Parathyroid adenoma (tissue), 2 donors: ENCODE measurements at regions not wholly inside any gene's neighbourhood (a gene's known extent, or its start where the extent isn't known, plus 50 kb on each side); places are given as distances from the start of the nearest gene placed in this dataset.

Experiments
- H2AFZ ChIP-seq: fragments of 300-600 bp; sonication (generic); one replicate; pipeline ENCODE4 v1.7.0; 2017; ENCODE audit warnings: antibody characterized with exemption, mild to moderate bottlenecking
- H3K27ac ChIP-seq: fragments of 300-600 bp; sonication (generic); one replicate; pipeline ENCODE4 v1.7.0; 2017
- H3K27me3 ChIP-seq: fragments of 300-600 bp; sonication (generic); one replicate; pipeline ENCODE4 v1.7.0; 2017; ENCODE audit warnings: low read length; ENCODE audit not compliant: control insufficient read depth, insufficient read depth
- H3K36me3 ChIP-seq: fragments of 300-600 bp; sonication (generic); one replicate; pipeline ENCODE4 v1.7.0; 2017; ENCODE audit warnings: low read length; ENCODE audit not compliant: control insufficient read depth, insufficient read depth
- H3K4me1 ChIP-seq: fragments of 300-600 bp; sonication (generic); one replicate; pipeline ENCODE4 v1.7.0; 2017; ENCODE audit warnings: control low read depth
- H3K4me2 ChIP-seq: fragments of 300-600 bp; sonication (generic); one replicate; pipeline ENCODE4 v1.7.0; 2017; ENCODE audit warnings: low read length
- H3K4me3 ChIP-seq: fragments of 300-600 bp; sonication (generic); one replicate; pipeline ENCODE4 v1.7.0; 2017; ENCODE audit warnings: low read depth, low read length
- H3K79me2 ChIP-seq: fragments of 300-600 bp; sonication (generic); one replicate; pipeline ENCODE4 v1.7.0; 2017; ENCODE audit warnings: control low read depth
- H3K9ac ChIP-seq: fragments of 300-600 bp; sonication (generic); one replicate; pipeline ENCODE4 v1.7.0; 2017; ENCODE audit warnings: mild to moderate bottlenecking
- H3K9me3 ChIP-seq: fragments of 300-600 bp; sonication (generic); one replicate; pipeline ENCODE4 v1.7.0; 2017; ENCODE audit warnings: low read length; ENCODE audit not compliant: control insufficient read depth
- CTCF ChIP-seq: fragments of 300-600 bp; sonication (generic); IDR thresholded peaks from one replicate; pipeline ENCODE4 v1.7.0; 2017; ENCODE audit warnings: antibody characterized with exemption, mild to moderate bottlenecking
- donor health status: primary hyperparathyroidism.

- Histone ChIP-seq H3K4me2 (no peak overlapping the region), H3K9ac (no peak overlapping the region)
Measured at GRCh38 chr1:168380945-168381344, 100.3 kb downstream of the TBX19 start.

GRCh38 chr1:168379104-168379860, 98.6 kb downstream of the TBX19 start:
- Histone ChIP-seq H3K79me2 (no peaks in the 10 kb centered on the region), H3K27me3 (no peaks in the 10 kb centered on the region), H2AFZ (no peak overlapping the region), H3K36me3 (no peaks in the 10 kb centered on the region), H3K4me1 (no peaks in the 10 kb centered on the region), H3K9ac (no peak overlapping the region), H3K4me3 (no peak overlapping the region), H3K9me3 (no peaks in the 10 kb centered on the region), H3K4me2 (no peak overlapping the region), H3K27ac (no peak overlapping the region)
- no peak for TF ChIP-seq CTCF

More at GRCh38 chr1:168380945-168381344, 100.3 kb downstream of the TBX19 start:
- Histone ChIP-seq H3K27ac (no peak overlapping the region), H3K27me3 (no peaks in the 10 kb centered on the region), H3K4me3 (no peak overlapping the region), H2AFZ (no peak overlapping the region), H3K36me3 (no peaks in the 10 kb centered on the region), H3K4me1 (no peaks in the 10 kb centered on the region), H3K79me2 (no peaks in the 10 kb centered on the region), H3K9me3 (no peaks in the 10 kb centered on the region)
- TF ChIP-seq CTCF = no peak

GRCh38 chr1:168375566-168376300, 95.1 kb downstream of the TBX19 start:
- Histone ChIP-seq H3K9ac (no peak overlapping the region), H2AFZ (no peak overlapping the region), H3K27ac (no peak overlapping the region), H3K4me2 (no peak overlapping the region), H3K36me3 (no peaks in the 10 kb centered on the region), H3K27me3 (no peaks in the 10 kb centered on the region), H3K79me2 (no peaks in the 10 kb centered on the region), H3K4me1 (no peaks in the 10 kb centered on the region), H3K9me3 (no peaks in the 10 kb centered on the region), H3K4me3 (no peak overlapping the region)
- TF ChIP-seq CTCF = no peak

- no peaks in the 10 kb centered on the region for H3K4me1 ChIP-seq
- H2AFZ ChIP-seq = no peak overlapping the region
- no peak overlapping the region for H3K4me2 ChIP-seq
- no peak overlapping the region for H3K27ac ChIP-seq
- no peak overlapping the region for H3K9ac ChIP-seq
- H3K27me3 ChIP-seq = no peaks in the 10 kb centered on the region
- H3K36me3 ChIP-seq = no peaks in the 10 kb centered on the region
- no peaks in the 10 kb centered on the region for H3K9me3 ChIP-seq
- no peak for TF ChIP-seq CTCF
- H3K79me2 ChIP-seq = no peaks in the 10 kb centered on the region
- H3K4me3 ChIP-seq = no peak overlapping the region
Measured at GRCh38 chr1:168374566-168374965, 93.9 kb downstream of the TBX19 start.
